Body of pancreas (tissue), 4 donors: ENCODE measurements at regions not wholly inside any gene's neighbourhood (a gene's known extent, or its start where the extent isn't known, plus 50 kb on each side); places are given as distances from the start of the nearest gene placed in this dataset.

Experiments used
- ATAC-seq: fragments of 150-250 bp; one replicate; pipeline ENCODE4 v1.9.1; 2016
- DNase-seq, 4 donors: peaks; one replicate each; pipeline ENCODE4 v3.0.0-alpha.2; 2019
- H3K27ac ChIP-seq, 4 donors: fragments of 200-600 bp; sonication (generic); 1 replicate in 3 of 4; 2 replicates in 1 of 4; pipeline versions ENCODE4 v1.5.1 to v1.6.1; 2016 to 2019; ENCODE audit warnings: mild to moderate bottlenecking in 1 of 4, mixed read lengths in 1 of 4, moderate library complexity in 1 of 4
- H3K27me3 ChIP-seq, 2 donors: fragments of 200-600 bp; sonication (generic); one replicate each; pipeline ENCODE4 v1.6.0; 2016; ENCODE audit warnings: mild to moderate bottlenecking in 1 of 2
- H3K36me3 ChIP-seq, 2 donors: fragments of 200-600 bp; sonication (generic); replicated peaks in 1 of 2; 2 replicates each; pipeline ENCODE4 v1.5.1; 2016; ENCODE audit warnings: low read depth in 2 of 2; ENCODE audit not compliant: insufficient read depth in 1 of 2
- H3K4me1 ChIP-seq: fragments of 200-600 bp; sonication (generic); one replicate; pipeline ENCODE4 v1.6.0; 2016
- H3K4me3 ChIP-seq, 2 donors: fragments of 200-600 bp; sonication (generic); 1 replicate in 1 of 2; 2 replicates in 1 of 2; pipeline ENCODE4 v1.5.1; 2016 to 2019
- H3K9me3 ChIP-seq, 3 donors: fragments of 200-600 bp; sonication (generic); 1 replicate in 2 of 3; 2 replicates in 1 of 3; pipeline ENCODE4 v1.5.1; 2016
- POLR2A ChIP-seq, 3 donors: fragments of 450-650 bp; IDR thresholded peaks; one replicate each; pipeline ENCODE4 v1.6.1; 2016; ENCODE audit warnings: antibody characterized with exemption in 3 of 3, mild to moderate bottlenecking in 2 of 3
- WGBS, 2 donors: methylation state at CpG; one replicate each; pipeline ENCODE4 v1.1.5; 2017; 5-methylcytosine and 5-hydroxymethylcytosine counted together
- intact Hi-C: fragments of 100-400 bp; cut with DNase I; formaldehyde crosslinking; loops from one replicate; pipeline ENCODE4 v1.15.1; 2023
- TF ChIP-seq, protein P1 (sequence below), 7 experiments: fragments of 450-650 bp in 4 of 7; fragments of 200-600 bp in 3 of 7; sonication (generic) in 3 of 7; IDR thresholded peaks; one replicate each; pipeline ENCODE4 v1.5.1; 2016 to 2019; ENCODE audit warnings: antibody characterized with exemption in 7 of 7

DNA sequence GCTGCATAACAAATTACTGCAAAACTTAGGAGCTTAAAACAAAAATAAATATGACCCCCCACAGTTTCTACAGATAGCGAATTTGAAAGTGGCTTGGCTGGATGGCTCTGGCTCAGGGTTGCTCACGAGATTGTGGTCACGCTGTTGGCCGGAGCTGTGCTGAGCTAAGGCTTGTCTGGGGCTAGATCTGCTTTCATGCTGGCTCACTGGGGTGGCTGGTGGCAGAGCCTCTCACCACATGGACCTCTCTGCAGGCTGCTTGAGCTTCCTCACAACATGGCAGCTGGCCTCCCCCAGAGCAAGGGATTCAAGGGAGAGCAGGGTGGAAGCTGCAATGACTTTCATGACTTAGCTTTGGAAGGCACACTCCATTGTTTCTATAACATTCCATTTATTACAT is 354.1 kb downstream of the SHQ1 start:
- H3K27ac ChIP-seq = no peak overlapping the region
- DNase-seq (no peak), ATAC-seq (no peak)
- TF ChIP-seq POLR2A (IDR thresholded peaks at IDR 0.05) = no peak
- TF ChIP-seq, protein P1, sequence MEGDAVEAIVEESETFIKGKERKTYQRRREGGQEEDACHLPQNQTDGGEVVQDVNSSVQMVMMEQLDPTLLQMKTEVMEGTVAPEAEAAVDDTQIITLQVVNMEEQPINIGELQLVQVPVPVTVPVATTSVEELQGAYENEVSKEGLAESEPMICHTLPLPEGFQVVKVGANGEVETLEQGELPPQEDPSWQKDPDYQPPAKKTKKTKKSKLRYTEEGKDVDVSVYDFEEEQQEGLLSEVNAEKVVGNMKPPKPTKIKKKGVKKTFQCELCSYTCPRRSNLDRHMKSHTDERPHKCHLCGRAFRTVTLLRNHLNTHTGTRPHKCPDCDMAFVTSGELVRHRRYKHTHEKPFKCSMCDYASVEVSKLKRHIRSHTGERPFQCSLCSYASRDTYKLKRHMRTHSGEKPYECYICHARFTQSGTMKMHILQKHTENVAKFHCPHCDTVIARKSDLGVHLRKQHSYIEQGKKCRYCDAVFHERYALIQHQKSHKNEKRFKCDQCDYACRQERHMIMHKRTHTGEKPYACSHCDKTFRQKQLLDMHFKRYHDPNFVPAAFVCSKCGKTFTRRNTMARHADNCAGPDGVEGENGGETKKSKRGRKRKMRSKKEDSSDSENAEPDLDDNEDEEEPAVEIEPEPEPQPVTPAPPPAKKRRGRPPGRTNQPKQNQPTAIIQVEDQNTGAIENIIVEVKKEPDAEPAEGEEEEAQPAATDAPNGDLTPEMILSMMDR (IDR thresholded peaks at IDR 0.05) = no peak
- WGBS, 2 donors = 74 to 79% methylated on average over 4 of the region's 4 CpGs
- H3K4me3 ChIP-seq = no peak overlapping the region
- no peaks in the 10 kb centered on the region for H3K36me3 ChIP-seq
- intact Hi-C loops = no loop called here
- H3K4me1 ChIP-seq = no peaks in the 10 kb centered on the region
- H3K27me3 ChIP-seq = no peaks in the 10 kb centered on the region
- no peaks in the 10 kb centered on the region for H3K9me3 ChIP-seq

GRCh38 chr3:72492240-72492639 is 356.0 kb downstream of the SHQ1 start:
- H3K4me1 ChIP-seq = peaks cover under 1% of the 10 kb centered on the region
- DNase-seq = peak; percentile 26 to 60 (median 38)
- H3K27ac ChIP-seq = no peak overlapping the region
- WGBS, 2 donors = 77 to 79% methylated on average over 2 of the region's 2 CpGs
- H3K9me3 ChIP-seq = no peaks in the 10 kb centered on the region
- intact Hi-C loops = no loop called here
- no peak for TF ChIP-seq POLR2A (IDR thresholded peaks at IDR 0.05)
- TF ChIP-seq, protein P1 (IDR thresholded peaks at IDR 0.05) = no peak
- H3K4me3 ChIP-seq = no peak overlapping the region
- ATAC-seq = peak; percentile 54
- no peaks in the 10 kb centered on the region for H3K27me3 ChIP-seq
- H3K36me3 ChIP-seq = no peaks in the 10 kb centered on the region

- ATAC-seq (no peak), DNase-seq (peak in 1 of 4 donors; percentile 17)
These were observed 357.4 kb downstream of the SHQ1 start for GRCh38 chr3:72490688-72491435.

GRCh38 chr3:72489901-72490300 is 358.3 kb downstream of the SHQ1 start:
- 84 to 90% methylated on average over 7 of the region's 7 CpGs for WGBS, 2 donors
- DNase-seq = no peak
- Histone ChIP-seq H3K4me3 (no peak overlapping the region), H3K27ac (no peak overlapping the region), H3K4me1 (peaks cover 6% of the 10 kb centered on the region), H3K36me3 (no peaks in the 10 kb centered on the region), H3K9me3 (no peaks in the 10 kb centered on the region), H3K27me3 (no peaks in the 10 kb centered on the region)
- no peak for ATAC-seq
- no peak for TF ChIP-seq POLR2A (IDR thresholded peaks at IDR 0.05)
- intact Hi-C loops = no loop called here

More at GRCh38 chr3:72490688-72491435, 357.4 kb downstream of the SHQ1 start:
- intact Hi-C loops = no loop called here
- no peaks in the 10 kb centered on the region for H3K9me3 ChIP-seq
- H3K27ac ChIP-seq = no peak overlapping the region
- H3K27me3 ChIP-seq = no peaks in the 10 kb centered on the region
- peaks cover 6% of the 10 kb centered on the region for H3K4me1 ChIP-seq
- TF ChIP-seq, protein P1 (IDR thresholded peaks at IDR 0.05) = no peak
- no peak for TF ChIP-seq POLR2A (IDR thresholded peaks at IDR 0.05)
- H3K4me3 ChIP-seq = no peak overlapping the region
- no peaks in the 10 kb centered on the region for H3K36me3 ChIP-seq
- 57 to 63% methylated on average over 6 of the region's 6 CpGs for WGBS, 2 donors

GRCh38 chr3:72488738-72489035 is 359.6 kb downstream of the SHQ1 start:
- intact Hi-C loops = no loop called here
- Histone ChIP-seq H3K9me3 (no peaks in the 10 kb centered on the region), H3K27me3 (no peaks in the 10 kb centered on the region), H3K4me1 (peaks cover 6% of the 10 kb centered on the region), H3K4me3 (no peak overlapping the region), H3K27ac (no peak overlapping the region), H3K36me3 (no peaks in the 10 kb centered on the region)
- peak in 1 of 4 donors; percentile 11 for DNase-seq
- no peak for ATAC-seq
- WGBS, 2 donors = 92 to 94% methylated on average over 5 of the region's 5 CpGs
- no peak for TF ChIP-seq POLR2A (IDR thresholded peaks at IDR 0.05)
- TF ChIP-seq, protein P1 (IDR thresholded peaks at IDR 0.05) = no peak
